ENCODE measurements at regions not wholly inside any gene's neighbourhood (a gene's known extent, or its start where the extent isn't known, plus 50 kb on each side); places are given as distances from the start of the nearest gene placed in this dataset.

DNA sequence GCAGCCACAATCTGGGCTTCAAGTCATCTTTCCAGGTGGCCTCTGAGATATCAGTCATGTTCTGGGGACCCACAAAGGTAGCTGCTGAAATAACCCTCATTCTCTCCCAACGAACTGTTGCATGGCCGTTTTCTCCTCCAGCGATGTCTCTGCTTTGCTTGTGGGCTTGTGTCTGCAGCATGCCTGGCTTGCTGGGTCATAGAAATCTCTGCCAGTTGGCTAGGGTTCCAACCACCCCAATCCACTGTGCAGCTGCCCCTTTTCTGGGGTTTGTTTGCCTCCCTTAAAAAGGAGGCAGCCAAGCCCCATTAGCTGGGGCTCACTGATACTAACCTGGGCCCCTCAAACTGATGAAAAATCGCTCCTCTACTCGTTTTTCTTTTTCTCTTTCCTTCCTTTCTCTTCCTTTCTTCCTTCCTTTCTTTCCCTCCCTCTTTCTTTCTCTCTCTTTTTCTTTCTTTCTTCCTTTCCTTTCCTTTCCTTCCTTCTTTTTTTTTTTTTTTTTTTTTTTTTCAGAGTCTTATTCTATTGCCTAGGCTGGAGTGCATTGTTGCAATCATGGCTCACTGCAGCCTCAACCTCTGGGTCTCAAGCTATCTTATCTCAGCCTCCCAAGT, 680.0 kb downstream of the EPHA4 start:
- no peak for DNase-seq (ENCODE audit: low read depth in 3 of 3)

DNA sequence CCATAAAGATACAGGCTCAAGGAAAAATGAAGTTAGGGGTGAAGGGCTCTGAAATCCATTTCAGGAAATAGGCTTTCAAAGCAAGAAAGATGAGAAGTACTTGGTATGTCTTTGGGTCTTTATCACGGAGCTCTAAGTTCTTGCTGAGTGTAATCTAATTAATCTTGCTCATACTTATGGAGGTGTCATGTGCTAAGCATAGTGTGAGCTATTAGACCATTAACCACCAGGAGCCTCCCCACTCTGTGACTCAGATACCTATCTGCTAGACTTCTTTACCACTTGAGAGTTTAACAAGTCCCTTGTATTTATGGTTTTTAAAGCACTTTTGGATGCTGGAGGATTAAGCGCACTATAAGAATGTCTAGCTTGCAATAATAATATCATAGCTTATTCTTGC, 678.7 kb downstream of the EPHA4 start:
- DNase-seq (ENCODE audit: low read depth in 3 of 3), result no peak

- DNase-seq (ENCODE audit: low read depth in 3 of 3), result no peak
These were observed 678.0 kb downstream of the EPHA4 start for GRCh38 chr2:220894069-220894468.

GRCh38 chr2:220899492-220899891, 672.6 kb downstream of the EPHA4 start:
- DNase-seq (ENCODE audit: low read depth in 3 of 3), result no peak

GRCh38 chr2:220904015-220904414, 668.1 kb downstream of the EPHA4 start:
- no peak for DNase-seq (ENCODE audit: low read depth in 3 of 3)

DNA sequence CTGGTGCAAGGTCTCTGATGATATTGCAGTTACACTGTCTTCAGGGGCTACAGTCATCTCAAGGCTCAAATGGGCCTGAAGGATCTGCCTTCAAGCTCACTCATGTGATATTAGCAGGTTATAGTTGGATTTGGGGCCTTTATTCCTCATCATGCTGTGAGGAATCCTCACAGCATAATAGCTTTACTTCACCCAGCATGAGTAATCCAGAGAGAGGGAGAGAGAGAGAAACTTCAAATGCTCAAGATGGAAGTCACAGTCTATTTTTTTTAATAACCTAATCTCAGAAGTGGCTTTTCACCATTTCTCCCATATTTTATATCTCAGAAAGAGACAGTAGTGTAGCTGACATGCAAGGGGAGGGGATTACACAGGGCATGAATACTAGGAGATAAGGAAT, 658.7 kb downstream of the EPHA4 start:
- no peak for DNase-seq (ENCODE audit: low read depth in 3 of 3)

DNA sequence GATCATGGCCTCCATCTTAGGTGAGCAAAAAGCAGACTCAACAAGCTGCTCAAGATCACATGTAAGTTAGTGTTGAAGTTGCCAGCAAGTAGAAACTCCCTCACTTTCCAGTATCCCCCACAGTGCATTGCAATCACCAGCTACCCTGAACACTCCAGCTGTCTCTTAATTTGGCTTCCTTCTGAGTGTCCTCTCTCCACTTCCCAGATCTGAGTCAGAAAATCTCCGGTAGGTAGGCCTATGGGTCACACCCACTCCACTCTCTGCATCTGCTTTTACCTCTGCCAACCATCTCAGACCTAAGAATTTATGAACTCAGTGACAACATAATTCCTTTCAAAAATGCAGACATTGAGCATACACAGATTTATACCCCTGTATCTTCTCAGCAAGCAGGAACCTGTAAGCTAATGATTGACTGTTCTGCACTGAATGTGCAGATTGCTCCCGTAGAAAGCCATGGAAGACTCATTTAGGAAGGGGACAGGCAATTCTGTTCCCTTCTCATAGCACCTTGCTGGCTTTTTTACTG, 656.9 kb downstream of the EPHA4 start:
- no peak for DNase-seq (ENCODE audit: low read depth in 3 of 3)

DNA sequence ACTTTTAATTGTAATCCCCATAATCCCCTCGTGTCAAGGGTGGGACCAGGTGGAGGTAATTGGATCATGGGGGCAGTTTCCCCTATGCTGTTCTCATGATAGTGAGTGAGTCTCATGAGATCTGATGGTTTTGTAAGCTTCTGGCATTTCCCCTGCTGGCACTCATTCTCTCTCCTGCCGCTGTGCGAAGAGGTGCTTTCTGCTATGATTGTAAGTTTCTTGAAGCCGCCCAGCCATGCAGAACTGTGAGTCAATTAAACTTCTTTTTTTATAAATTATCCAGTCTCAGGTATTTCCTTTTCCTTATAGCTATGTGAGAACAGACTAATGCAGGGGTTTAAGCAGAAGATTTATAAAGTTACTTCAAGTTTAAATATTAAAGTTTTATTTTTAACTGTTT, 655.2 kb downstream of the EPHA4 start:
- no peak for DNase-seq (ENCODE audit: low read depth in 3 of 3)

GRCh38 chr2:220930271-220931076, 641.6 kb downstream of the EPHA4 start:
- no peak for DNase-seq (ENCODE audit: low read depth in 3 of 3)

DNA sequence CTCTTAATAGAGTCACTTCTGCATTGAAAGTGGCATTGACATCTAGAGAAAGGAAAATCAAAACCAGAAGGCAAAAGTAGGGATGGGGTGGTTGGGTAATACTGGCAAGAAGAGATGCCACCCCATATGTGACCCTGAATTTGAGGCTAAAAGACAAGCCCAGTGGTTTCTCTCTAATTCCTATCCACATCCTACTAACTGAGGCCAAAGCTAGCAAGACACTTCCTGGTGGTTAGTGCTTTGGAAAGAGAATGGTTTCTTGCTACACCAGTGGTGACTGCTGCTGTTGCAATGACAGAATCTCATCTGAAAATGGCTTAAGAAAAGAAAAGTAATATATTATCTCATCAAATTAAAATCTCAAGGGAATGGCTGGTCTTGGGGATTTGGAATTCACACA, 640.6 kb downstream of the EPHA4 start:
- DNase-seq (ENCODE audit: low read depth in 3 of 3), result no peak

DNA sequence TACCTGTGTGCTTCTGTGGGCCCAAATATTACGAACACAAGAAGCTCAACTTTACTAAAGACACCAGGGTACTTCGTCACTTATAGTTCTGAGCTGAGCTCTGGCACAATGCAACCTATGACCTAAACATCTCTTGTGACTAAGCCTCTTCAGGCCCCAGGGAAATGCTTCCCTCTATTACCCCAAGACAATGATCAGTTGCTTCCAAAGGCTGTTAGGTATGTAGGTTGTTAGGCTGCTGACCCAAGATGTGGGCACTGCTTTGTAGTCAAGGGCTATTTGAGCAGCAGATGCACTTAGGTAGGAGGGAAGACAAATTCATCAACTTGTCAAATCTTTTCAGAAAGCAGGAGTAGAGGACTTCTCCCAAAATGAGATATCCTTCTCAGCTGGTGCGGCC, 640.1 kb downstream of the EPHA4 start:
- no peak for DNase-seq (ENCODE audit: low read depth in 3 of 3)

GRCh38 chr2:220935789-220936321, 636.2 kb downstream of the EPHA4 start:
- DNase-seq (ENCODE audit: low read depth in 3 of 3), result no peak

- no peak for DNase-seq (ENCODE audit: low read depth in 3 of 3)
These were observed 635.4 kb downstream of the EPHA4 start for GRCh38 chr2:220936641-220937197.

DNA sequence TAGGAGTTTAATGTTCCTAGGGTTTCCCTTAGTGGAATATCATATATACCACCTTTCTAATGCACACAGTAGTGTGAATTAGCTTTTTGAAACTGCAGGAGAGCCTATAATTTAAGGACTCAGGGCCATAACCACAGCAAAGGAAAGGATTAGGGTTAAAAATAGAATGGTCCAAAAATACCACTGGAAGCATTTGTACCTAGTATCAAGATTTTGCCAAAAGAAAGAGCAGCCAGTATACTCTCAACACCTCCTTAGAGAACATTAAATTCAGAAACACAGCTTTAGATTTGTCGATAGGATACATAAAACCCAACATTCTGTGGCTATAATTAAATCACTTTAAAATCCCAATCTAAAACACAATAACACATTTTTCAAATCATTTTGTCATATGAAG, 634.9 kb downstream of the EPHA4 start:
- no peak for DNase-seq (ENCODE audit: low read depth in 3 of 3)

GRCh38 chr2:220940646-220941045, 631.5 kb downstream of the EPHA4 start:
- no peak for DNase-seq (ENCODE audit: low read depth in 3 of 3)

GRCh38 chr2:220941683-220942082, 630.4 kb downstream of the EPHA4 start:
- no peak for DNase-seq (ENCODE audit: low read depth in 3 of 3)

DNA sequence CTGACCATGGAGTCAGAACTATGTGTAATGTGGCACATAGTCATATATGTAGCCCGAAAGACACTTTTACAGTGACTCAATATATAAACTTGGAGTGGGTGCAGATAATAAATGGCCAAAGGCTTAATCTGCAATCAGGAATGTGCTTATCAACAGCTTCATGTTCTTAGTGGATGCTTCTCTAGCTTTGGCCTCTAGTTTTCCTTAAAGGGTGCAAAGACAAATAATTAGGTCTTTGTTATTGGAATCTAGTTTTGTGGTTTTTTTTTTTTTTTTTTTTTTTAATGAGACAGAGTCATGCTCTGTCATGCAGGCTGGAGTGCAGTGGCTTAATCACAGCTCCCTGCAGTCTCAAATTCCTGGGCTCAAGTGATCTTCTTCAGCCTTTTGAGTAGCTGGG, 625.6 kb downstream of the EPHA4 start:
- DNase-seq (ENCODE audit: low read depth in 3 of 3), result no peak

- no peak for DNase-seq (ENCODE audit: low read depth in 3 of 3)
These were observed 623.5 kb downstream of the EPHA4 start for GRCh38 chr2:220948579-220948978.

- no peak for DNase-seq (ENCODE audit: low read depth in 3 of 3)
These were observed 622.6 kb downstream of the EPHA4 start for GRCh38 chr2:220949466-220949865.

DNA sequence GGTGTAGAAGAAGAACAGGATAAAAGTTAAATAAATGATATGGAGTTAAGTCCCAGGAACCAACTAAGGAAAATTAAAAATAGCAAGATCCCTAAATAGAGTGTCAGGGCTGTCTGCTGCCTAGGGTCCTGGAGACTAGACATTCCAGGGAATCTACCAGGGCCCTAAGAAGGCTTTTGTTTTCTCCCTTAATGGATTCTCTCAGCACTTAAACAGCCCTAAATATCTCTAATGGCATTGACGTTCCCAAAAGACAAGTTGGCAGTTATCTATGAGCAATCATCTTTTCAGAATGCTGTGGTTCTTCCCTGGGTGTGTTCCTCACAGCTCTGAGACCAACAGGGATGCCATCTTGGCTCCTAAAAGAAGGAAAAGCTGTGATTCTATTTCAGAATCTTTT, 616.3 kb downstream of the EPHA4 start:
- DNase-seq (ENCODE audit: low read depth in 3 of 3), result no peak

DNA sequence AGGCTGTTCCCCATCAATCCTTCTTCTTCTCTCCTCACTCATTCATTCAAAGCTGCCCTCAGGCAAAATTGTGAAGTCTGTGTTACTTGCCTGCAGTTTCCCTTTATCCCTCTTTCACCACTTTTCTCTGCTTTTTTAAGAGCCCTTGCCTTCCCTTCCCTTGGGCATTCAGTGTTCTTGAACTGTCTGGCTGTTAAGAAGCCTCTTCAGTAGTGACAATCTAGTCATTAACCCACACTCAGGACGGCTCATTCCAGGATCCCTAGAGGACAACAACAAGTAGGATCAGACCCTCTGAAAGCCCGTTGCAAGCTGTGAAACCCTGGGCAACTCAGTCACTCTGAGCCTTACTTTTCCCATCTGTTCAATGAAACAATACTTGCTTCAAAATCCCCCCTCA, 615.7 kb downstream of the EPHA4 start:
- DNase-seq (ENCODE audit: low read depth in 3 of 3), result no peak

- no peak for DNase-seq (ENCODE audit: low read depth in 3 of 3)
These were observed 612.7 kb downstream of the EPHA4 start for GRCh38 chr2:220959391-220959802.

All from stimulated activated CD4-positive, alpha-beta T cell treated with anti-CD3 and anti-CD28 coated beads, TNF-alpha, amount 100 ng/mL, for 24 hours (primary cell).